IPS DF 4.7 (cell line): ENCODE measurements at regions not wholly inside any gene's neighbourhood (a gene's known extent, or its start where the extent isn't known, plus 50 kb on each side); places are given as distances from the start of the nearest gene placed in this dataset.

Experiments
- DNase-seq: peaks from one replicate; pipeline ENCODE4 v3.0.0-alpha.2; 2013; ENCODE audit warnings: low spot score; ENCODE audit errors: extremely low read depth

DNA sequence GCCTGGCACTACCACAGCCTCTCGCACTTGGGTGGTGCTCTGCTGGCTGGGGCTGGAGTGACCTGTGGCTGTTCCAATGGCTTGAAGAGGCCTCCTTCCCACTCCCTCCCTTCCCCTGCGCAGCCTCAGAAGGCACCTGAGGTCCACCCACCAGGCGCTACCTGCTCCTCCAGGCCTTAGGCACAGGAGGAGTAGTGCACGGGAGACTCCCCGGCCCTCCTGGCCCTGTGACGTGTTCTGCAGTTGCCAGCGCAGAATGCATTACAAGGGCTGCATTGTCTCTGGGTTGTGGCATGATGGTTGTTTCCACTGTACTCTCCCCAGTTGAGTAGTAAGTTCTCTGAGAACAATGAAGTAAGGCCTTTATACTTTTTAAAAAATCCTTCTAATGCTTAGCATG lies 128.6 kb downstream of the TEX29 start:
- no peak for DNase-seq

DNA sequence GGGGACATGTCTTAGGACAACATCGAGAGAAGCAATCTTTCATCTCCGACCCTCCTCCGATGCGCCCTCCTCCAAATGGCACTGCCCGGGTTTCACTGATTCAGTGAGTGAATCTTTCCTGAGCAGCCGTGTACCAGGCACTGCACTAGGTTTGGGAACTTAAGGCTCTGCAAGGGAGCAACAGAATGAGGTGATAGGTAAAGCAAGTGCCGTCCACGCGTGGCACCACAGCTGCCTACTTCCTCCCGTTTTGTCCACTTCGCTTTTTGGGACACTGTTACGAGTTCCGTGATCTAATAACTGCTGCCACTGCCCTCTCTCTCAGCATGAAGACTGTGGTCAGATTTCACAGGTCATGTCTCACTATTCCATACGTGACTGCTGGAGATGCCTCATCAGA lies 131.0 kb downstream of the TEX29 start:
- DNase-seq: no peak

DNA sequence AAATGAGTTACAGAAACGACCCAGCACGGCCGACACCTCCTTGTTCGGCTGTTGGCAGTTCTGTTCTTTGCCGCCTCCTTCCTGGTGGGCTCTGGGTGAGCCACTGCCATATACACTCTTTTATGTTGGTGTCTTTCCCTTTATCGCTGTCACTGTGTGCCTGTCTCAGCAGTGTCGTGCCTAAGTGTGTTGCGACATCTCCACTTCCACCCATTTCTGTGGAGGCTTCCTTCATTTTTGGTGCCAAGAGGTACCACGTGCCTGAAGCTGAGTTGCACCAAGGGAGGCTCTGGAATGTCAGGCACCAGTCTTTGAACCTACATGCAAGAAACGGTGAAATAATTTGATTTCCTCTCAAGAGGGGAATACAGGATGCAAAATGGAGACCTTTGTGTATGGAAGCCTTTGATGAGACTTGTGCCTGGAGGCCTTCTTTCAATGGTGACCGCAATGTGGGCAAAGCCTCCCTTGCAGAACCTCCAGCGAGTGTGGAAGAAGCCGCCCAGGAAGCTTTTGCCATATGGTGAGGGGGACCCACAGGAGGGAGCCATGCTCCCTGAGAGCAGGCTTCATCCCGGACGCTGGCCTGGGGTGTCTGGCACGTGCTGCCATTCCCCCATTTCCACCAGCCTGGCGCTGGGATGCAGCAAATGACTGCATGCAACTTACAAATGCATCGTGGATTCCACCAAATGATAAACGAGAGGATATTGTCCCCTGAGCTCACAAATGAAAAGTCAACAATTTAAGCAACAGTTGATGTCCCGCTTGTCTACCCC lies 136.2 kb downstream of the TEX29 start:
- no peak for DNase-seq

DNA sequence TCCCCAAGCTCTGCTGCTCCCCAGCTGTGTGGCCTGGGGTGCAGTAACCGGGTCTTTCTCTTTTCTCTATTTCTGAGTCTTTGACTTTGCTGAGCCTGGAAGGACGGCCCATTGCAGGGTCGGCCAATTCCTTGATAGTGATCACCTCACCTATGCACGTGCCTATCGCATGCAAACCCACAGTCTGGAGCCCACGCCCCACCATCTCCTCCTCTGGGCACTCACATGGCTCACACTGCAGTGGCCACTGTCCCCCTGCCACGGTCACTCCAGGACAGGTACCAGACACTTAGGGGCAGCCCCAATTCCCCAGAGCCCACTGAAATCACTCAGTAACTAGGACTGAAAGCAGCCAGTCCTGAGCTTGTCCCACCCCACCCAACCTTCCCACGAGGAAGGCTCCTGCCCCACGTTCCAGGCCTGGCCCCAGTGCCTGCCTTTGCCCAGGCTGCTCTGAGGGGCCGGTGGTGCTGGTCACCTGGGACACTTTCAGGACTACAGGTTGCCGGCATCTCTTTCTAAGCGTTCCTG lies 137.6 kb downstream of the TEX29 start:
- no peak for DNase-seq

DNA sequence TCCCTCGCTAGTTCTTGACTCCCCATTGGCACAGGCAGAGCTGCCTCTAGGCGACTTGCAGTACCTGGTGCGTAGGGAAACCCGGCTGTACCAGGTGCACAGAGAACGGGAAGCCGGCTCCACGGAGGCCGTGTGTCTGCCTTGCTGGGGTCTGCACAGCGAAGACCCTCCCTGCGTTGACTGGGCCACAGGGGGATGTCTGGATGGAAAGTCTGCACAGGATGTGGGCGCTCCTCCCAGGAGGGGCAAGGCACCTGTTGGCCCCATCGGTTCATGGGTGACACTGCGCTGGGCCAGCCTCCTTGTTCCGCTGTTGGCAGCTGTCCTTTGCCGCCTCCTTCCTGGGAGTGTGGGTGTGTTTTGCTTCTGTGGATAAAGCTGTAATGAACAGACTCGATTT lies 138.3 kb downstream of the TEX29 start:
- no peak for DNase-seq

DNA sequence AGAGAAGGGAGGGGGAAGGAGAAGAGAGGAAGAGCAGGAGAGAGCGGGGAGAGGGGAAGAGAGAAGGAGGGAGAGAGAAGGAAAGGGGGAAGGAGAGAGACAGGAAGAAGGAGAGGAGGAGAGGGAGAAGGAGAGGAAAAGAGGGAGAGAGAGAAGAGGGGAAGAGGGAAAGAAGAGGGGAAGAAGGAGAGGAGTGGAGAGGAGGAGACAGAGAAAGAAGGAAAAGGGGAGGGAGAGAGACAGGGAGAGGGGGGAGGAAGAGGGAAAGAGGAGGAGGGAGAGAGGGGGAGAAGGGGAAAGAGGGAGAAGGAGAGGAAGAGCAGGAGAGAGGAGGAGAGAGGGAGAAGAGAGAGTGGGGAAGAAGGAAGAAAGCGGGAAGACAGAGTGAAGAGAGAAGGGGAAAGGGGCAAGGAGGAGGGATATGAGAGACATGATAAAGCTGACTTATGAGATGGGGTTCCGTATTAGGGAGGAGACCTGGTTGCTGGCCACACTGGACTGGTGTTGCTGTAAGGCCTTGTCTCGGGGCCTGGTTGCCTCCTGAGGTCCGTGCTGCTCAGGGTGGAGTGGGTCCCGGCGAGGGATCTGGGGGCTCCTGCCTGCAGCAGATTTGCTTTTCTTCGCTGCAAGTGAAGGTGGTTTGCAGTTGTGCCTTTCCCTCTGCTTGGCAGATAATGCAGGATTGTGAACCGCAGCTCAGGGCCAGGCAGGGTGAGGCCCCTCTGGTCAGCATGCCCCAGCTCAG lies 139.5 kb downstream of the TEX29 start:
- DNase-seq: no peak

DNA sequence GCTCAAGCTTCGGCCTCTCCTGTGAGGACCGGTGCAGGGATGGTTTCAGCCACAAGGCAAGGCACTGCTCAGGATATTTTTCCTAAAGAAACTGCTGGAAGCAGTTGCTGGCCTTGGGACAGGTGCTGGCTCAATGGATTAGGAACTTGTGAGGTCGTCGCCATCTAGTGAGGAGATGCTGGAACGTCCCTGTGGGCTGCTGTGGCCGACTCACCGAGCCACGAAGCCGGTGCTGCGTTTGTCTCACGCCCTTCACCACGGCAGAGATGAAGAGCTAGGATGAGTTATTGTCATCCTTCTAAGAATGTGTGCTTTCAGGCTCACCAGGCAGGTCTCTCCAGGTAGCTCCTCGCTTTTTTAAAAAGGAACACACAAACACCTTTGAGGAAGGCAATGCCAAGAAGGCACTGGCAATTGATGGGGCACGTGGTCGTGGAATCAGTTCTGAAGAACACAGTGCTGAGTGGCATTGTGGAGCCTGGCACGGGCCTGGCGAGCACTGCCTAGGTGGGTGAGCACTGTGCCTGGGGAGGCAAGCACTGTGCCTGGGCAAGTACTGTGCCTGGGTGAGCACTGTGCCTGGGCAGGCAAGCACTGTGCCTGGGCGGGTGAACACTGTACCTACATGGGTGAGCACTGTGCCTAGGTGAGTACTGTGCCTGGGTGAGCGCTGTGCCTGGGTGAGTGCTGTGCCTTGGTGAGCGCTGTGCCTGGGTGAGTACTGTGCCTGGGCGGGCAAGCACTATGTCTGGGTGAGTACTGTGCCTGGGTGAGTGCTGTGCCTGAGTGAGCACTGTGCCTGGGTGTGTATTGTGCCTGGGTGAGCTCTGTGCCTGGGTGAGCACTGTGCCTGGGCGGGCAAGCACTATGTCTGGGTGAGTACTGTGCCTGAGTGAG lies 140.4 kb downstream of the TEX29 start:
- no peak for DNase-seq

DNA sequence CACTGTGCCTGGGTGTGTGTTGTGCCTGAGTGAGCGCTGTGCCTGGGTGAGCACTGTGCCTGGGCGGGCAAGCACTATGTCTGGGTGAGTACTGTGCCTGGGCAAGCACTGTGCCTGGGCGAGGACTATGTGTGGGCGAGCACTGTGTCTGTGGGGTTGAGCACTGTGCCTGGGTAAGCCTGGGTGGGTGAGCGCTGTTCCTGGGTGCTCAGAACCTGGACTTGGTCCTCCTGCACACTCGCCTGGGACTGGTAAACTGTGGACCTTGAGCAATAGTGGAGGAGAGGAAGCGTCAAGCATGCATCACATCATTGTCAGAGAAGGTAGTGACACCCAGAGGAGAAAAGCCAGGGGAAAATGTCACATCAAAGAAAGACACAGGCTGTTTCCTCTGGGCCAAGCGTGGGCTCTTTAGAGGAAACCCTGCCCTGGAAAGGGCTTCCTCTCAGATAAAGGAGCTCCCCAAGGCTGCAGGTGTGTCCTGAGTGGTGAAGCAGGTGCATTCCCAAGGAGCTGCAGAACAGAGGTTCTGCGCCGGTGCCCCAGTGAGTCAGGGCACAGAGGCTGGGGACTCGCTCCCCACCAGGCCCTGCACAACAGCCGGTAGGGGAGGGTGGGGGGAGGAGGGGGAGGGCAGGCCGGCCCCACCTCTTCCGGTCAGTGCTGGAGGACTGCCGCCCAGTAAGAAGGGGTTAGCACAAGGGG lies 141.2 kb downstream of the TEX29 start:
- DNase-seq: no peak

DNA sequence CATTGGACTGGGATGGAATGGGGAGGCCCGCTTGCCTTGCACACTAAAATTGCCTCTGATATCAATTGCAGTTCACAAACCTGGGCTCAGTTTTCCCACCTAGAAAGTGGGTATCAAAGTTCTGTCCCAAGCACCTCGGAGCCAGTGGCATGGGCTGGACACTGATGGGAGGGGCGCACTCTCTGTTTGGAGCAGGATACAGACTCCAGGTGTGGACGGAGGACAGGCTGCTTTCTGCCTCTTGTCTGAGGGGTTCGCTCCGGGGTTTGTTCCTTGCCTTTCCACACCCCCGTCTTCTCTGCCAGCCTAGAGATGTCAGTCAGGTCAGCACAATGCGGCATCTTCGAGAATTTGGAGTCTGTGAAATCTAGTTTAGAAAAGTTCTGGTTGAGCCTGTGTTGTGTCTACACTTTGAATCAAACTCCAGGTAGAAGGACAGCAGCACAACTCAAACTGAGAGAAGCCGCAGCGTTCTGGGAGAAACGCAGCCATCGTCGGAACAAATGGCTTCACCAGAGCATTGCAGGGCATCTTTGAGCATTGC lies 141.9 kb downstream of the TEX29 start:
- DNase-seq: no peak

DNA sequence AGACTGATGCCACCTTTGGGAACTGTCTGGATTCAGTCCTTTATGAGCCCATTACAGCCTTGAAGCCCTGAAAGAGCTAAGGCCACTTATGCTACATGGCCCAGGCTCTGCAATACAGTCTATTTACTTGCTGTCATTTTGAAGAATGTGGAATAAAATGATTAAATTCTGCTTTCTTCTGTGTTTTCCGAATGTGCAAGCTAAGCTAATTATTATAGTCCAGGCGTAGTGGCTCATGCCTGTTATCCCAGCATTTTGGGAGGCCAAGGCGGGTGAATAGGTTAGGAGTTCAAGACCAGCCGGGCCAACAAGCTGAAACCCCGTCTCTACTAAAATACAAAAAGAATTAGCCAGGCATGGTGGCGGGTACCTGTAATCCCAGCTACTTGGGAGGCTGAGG lies 142.5 kb downstream of the TEX29 start:
- no peak for DNase-seq

DNA sequence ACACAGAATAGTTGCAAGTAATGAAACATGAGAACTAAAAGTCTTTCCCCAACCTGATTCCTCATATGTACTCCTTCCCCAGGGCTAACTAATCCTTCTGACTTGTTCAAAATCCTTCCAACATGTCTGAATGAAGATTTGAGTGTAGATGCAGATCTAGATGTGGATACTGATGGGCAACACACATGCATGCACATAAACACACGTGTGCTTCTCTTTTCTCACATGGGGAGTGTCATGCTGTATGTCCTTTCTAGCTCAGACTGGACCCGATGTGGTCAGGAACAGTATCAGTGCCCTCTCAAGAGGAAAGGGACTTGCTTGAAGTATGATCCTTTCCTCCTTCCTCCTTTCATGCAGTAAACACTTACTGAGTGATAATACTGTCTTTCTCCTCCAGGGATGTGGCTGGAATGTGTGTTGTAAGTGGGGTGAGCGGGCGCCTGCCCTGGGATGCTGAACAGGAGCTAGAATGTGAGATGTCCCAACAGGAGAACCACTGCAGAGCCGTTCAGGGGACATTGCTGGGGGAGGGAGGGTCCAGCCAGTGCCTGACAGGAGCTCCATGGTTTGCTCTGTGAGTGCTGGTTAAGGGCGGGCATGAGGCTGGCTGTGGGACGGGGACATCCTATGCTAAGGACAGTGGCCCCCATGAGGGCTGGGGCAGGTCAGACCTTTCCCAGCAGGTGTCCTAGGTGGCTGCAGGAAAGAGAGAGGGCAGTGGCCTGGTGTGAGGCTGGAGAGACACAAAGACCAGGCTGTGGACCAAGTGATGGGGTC lies 146.9 kb downstream of the TEX29 start:
- no peak for DNase-seq

DNA sequence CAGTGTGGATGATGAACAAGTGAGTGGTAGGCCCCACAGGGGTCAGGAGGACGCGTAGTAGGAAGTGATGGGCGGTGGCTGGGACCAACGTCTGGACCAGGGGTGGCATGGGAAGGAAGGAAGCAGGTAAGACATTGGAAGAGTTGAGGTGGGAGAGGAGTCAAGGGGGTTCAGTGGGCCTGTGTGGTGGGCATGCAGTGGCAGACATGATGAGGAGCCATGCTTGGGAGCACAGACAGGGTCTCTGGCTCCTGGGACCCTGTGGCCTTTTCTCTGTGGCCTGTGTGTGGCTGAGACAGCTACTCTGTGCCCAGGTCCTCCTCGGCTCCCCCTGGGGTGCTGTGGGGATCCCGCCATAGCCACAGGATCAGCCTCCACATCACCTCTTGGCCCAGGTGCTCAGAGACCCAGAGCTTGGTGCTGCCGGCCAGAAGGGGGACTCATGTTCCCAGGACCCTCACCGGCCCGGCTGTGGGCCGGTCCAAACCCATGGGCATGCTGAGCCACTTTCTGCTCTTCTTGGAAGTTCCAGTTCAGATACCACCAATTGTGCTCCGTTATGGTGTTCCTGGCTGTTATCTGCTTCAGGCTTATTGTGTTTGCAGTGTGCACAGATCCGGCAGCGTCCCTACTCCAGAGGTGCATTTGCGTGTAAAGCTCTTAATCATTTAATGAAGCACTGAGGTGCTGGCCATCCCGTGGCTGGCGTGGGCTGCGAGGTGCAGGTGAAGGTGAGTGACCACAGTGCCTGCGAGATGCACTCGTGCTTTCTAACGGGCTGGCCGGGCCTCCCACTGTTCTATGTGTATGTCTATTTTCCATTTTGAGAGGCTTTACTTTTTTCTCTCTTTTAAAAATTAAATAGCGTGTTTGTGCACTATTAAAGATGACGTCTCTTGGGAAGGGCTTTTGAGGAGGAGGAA lies 147.9 kb downstream of the TEX29 start:
- no peak for DNase-seq

DNA sequence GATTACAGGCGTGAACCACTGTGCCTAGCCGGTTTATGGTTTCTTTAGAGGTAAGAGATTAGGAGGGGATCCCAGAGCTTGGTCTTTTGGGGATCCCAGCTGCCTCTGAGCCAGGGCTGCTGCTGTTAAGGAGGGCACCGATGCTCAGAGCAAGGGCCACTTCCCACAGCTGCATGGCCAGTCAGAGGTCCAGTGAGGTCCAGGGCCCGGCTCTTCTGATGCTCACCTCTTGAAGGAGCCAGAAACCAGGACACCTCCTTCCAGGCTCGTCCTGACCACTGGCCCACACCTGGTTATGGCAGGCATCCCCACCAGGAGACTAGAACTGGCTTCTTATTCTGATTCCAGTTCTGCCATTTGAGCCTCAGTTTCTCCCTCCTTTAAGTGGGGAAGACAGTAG lies 149.0 kb downstream of the TEX29 start:
- DNase-seq: no peak

DNA sequence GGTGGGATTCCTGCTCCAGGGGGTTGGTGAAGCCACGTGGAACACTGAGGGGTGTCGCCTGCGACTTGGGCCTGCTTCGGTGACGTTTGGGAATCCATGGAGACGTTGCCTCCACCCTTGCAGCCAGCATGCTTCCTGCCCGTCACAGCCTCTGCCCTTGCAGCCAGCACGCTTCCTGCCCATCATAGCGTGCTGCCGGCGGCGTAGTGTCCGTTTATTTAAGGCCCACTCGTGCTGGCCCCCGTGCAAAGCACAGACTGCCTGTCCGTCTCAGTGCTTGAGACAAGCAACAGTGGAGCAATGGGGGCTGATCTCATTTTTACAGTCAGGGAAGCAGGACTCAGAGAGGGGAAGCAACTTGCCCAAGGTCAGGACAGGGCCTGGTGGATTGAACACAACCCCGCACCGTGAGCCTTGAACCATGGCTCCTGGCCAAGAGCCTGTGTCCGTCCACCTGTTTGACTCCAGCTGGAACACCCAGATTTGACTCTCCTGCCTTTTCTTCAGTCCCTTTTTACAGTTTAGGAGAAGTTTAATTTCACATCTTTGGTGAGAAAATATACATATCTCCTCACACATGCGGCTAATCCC lies 149.6 kb downstream of the TEX29 start:
- no peak for DNase-seq

DNA sequence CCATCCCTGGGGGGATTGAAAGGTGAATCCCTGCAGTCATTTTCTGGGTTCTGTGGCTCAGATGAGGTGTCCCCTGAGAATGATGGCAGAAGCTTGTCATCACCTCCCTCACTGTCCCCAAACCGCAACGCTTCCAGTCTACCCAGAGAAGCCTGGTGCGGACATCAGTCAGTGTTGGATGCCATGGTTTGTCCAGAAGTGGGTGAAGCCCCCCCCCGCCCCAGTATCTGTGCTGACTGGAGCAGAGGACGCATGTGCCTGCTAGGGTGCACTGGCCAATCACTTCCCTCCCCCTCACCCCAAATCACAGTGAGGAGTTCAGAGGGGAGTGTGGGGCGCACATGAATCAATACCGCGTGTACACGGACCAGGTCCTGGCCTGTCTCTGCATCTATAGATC lies 150.5 kb downstream of the TEX29 start:
- no peak for DNase-seq

DNA sequence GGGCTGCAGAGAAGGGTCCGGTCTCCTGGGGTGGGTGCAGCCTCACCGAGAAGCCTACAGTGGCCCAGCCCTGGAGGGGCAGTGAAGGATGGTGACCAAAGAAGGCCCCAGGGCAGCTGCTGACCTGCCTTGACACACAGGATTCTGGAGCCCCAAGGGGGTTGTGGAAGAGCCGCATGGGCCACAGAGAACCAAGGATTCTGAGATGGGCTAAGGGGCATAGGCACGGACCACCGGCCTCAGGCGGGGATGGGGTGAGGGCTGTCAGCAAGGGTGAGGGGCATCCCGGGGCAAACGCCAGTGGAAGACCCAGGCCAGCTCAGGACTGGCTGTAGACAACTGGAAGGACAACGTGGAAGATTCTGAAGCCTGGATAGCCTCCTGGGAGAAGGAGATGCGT lies 151.6 kb downstream of the TEX29 start:
- no peak for DNase-seq

DNA sequence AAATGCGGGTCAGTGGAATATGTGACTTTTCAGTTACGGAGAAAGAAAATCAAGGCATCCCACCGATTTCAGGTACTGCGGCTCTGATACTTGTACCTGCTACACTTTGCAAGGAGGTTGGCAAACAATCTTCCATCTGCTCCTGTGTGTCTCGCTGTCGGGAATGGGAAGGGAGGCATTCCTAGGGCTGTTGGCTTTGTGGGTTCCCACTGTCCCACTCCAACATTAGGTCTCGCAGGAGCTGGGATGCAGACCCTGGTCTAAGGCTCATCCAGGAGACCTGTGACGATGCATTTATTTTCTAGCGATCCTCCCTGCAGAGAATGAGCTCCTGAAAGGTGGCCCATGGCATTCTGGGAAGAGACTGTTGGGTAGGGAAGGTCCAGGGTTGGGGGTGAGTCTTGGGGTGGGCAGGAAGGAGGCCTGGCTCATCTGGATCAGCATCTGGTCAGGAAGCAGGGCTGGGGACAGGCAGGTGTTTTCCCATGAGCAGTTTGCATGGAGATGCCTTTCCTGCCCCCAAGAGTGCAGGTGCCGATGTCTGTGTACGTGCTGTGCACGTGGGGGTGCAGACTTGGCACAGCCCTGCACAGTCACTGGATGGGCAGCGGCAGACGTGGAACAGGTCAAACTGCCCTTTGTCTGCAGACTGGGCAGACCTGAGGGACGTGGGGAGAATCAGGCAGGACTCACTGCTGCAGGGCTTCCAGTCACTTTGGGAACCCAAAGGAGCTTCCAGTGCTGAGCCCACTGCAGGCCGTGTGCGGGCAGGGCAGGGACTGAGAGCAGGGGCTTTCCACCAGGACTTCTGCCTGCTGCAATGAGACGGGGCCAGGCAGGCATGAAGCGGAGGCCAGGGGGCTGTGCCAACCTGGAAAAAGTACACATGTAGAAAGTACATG lies 152.4 kb downstream of the TEX29 start:
- no peak for DNase-seq
